22Rv1 (cell line): ENCODE measurements at regions not wholly inside any gene's neighbourhood (a gene's known extent, or its start where the extent isn't known, plus 50 kb on each side); places are given as distances from the start of the nearest gene placed in this dataset.

Experiments used
- ZFX ChIP-seq: fragments of 450-650 bp; IDR thresholded peaks from 2 replicates; pipeline ENCODE4 v1.6.1; 2017; ENCODE audit warnings: antibody characterized with exemption, borderline replicate concordance
- TF ChIP-seq, protein P1 (sequence below): fragments of 450-650 bp; IDR thresholded peaks from 2 replicates; pipeline ENCODE4 v1.5.1; 2017; ENCODE audit warnings: mild to moderate bottlenecking

DNA sequence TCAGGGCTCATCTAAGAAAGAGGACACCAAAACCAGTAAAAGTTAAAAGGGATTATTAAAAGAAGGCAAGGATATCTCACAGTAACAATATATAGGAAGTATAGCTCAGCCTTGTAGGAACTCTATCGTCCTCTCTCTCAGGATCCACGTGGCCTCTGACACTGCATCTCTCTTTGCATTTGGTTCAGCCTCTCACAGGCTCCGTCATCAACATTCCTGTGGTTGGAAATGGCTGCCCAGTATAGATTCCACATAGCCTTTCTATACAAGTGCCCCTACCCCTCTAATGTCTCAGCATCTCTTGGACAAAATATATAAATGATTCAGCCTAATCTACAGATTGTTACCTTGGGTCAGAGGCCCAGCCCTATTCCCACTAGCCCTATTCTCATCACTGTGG is 101.3 kb upstream of the DBX1 start:
- TF ChIP-seq, protein P1, sequence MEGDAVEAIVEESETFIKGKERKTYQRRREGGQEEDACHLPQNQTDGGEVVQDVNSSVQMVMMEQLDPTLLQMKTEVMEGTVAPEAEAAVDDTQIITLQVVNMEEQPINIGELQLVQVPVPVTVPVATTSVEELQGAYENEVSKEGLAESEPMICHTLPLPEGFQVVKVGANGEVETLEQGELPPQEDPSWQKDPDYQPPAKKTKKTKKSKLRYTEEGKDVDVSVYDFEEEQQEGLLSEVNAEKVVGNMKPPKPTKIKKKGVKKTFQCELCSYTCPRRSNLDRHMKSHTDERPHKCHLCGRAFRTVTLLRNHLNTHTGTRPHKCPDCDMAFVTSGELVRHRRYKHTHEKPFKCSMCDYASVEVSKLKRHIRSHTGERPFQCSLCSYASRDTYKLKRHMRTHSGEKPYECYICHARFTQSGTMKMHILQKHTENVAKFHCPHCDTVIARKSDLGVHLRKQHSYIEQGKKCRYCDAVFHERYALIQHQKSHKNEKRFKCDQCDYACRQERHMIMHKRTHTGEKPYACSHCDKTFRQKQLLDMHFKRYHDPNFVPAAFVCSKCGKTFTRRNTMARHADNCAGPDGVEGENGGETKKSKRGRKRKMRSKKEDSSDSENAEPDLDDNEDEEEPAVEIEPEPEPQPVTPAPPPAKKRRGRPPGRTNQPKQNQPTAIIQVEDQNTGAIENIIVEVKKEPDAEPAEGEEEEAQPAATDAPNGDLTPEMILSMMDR: no peak
- TF ChIP-seq ZFX: no peak
